Central memory CD8-positive, alpha-beta T cell (primary cell): ENCODE measurements at regions not wholly inside any gene's neighbourhood (a gene's known extent, or its start where the extent isn't known, plus 50 kb on each side); places are given as distances from the start of the nearest gene placed in this dataset.

Source experiments
- ATAC-seq: fragments of 150-1000 bp; cut with Tn5 transposase; replicated peaks from 2 replicates; pipeline ENCODE4 v1.10.0; 2022; ENCODE audit warnings: mild to moderate bottlenecking, moderate FRiP score, moderate number of reproducible peaks; ENCODE audit not compliant: poor library complexity, severe bottlenecking; ENCODE audit errors: extremely low read depth
- DNase-seq, 2 donors: peaks; one replicate each; pipeline ENCODE4 v3.0.0; 2021; ENCODE audit warnings: low spot score in 2 of 2
- H3K27ac Mint-ChIP-seq: one replicate; pipeline ENCODE4 v1.8.0; 2022; ENCODE audit warnings: low read depth, mild to moderate bottlenecking, moderate library complexity, mixed read lengths
- H3K27me3 Mint-ChIP-seq: one replicate; pipeline ENCODE4 v1.8.0; 2022; ENCODE audit warnings: mixed read lengths
- H3K36me3 Mint-ChIP-seq: one replicate; pipeline ENCODE4 v1.8.0; 2022; ENCODE audit warnings: mild to moderate bottlenecking, moderate library complexity, mixed read lengths; ENCODE audit not compliant: insufficient read depth
- H3K4me1 Mint-ChIP-seq: one replicate; pipeline ENCODE4 v1.8.0; 2022; ENCODE audit warnings: mixed read lengths
- H3K4me3 Mint-ChIP-seq: one replicate; pipeline ENCODE4 v1.8.0; 2022; ENCODE audit warnings: mild to moderate bottlenecking, moderate library complexity, mixed read lengths
- H3K9me3 Mint-ChIP-seq: one replicate; pipeline ENCODE4 v1.8.0; 2022; ENCODE audit warnings: mixed read lengths

GRCh38 chr5:66477596-66477995 is 118.6 kb upstream of the MAST4 start:
- Mint-ChIP-seq H3K4me3 (no peak overlapping the region), H3K9me3 (peaks cover 2% of the 10 kb centered on the region), H3K27ac (no peak overlapping the region), H3K27me3 (peaks cover 17% of the 10 kb centered on the region), H3K36me3 (peaks cover 3% of the 10 kb centered on the region), H3K4me1 (no peaks in the 10 kb centered on the region)
- ATAC-seq (no peak), DNase-seq (no peak)

- no peak overlapping the region for H3K4me3 Mint-ChIP-seq
- H3K4me1 Mint-ChIP-seq: no peaks in the 10 kb centered on the region
- no peaks in the 10 kb centered on the region for H3K36me3 Mint-ChIP-seq
- H3K27ac Mint-ChIP-seq: no peak overlapping the region
- ATAC-seq (no peak), DNase-seq (no peak)
- H3K27me3 Mint-ChIP-seq: peaks cover 41% of the 10 kb centered on the region
- no peaks in the 10 kb centered on the region for H3K9me3 Mint-ChIP-seq
Measured at GRCh38 chr5:66494437-66494836, 101.8 kb upstream of the MAST4 start.

GRCh38 chr5:66498791-66499207 is 97.4 kb upstream of the MAST4 start:
- Mint-ChIP-seq H3K36me3 (no peaks in the 10 kb centered on the region), H3K4me3 (no peak overlapping the region), H3K9me3 (no peaks in the 10 kb centered on the region), H3K27me3 (peaks cover 15% of the 10 kb centered on the region), H3K4me1 (no peaks in the 10 kb centered on the region), H3K27ac (no peak overlapping the region)
- DNase-seq: no peak
- no peak for ATAC-seq

- Mint-ChIP-seq H3K36me3 (no peaks in the 10 kb centered on the region), H3K9me3 (no peaks in the 10 kb centered on the region), H3K4me1 (no peaks in the 10 kb centered on the region), H3K27me3 (peaks cover 1% of the 10 kb centered on the region), H3K4me3 (no peak overlapping the region), H3K27ac (no peak overlapping the region)
- DNase-seq (no peak), ATAC-seq (no peak)
Measured at GRCh38 chr5:66503203-66503789, 92.9 kb upstream of the MAST4 start.

- peaks cover 35% of the 10 kb centered on the region for H3K27me3 Mint-ChIP-seq
Measured at GRCh38 chr5:66507106-66507505, 89.1 kb upstream of the MAST4 start.

GRCh38 chr5:66511491-66511890 is 84.7 kb upstream of the MAST4 start:
- Mint-ChIP-seq H3K4me3 (no peak overlapping the region), H3K9me3 (no peaks in the 10 kb centered on the region), H3K27me3 (peaks cover 35% of the 10 kb centered on the region), H3K27ac (no peak overlapping the region), H3K4me1 (no peaks in the 10 kb centered on the region), H3K36me3 (no peaks in the 10 kb centered on the region)
- no peak for DNase-seq
- no peak for ATAC-seq

More at GRCh38 chr5:66507106-66507505, 89.1 kb upstream of the MAST4 start:
- Mint-ChIP-seq H3K27ac (no peak overlapping the region), H3K4me3 (no peak overlapping the region), H3K9me3 (no peaks in the 10 kb centered on the region), H3K36me3 (no peaks in the 10 kb centered on the region), H3K4me1 (no peaks in the 10 kb centered on the region)
- ATAC-seq: no peak
- DNase-seq: no peak

- no peak for ATAC-seq
- DNase-seq: no peak
- Mint-ChIP-seq H3K9me3 (no peaks in the 10 kb centered on the region), H3K36me3 (no peaks in the 10 kb centered on the region), H3K4me1 (no peaks in the 10 kb centered on the region), H3K27ac (no peak overlapping the region), H3K27me3 (peaks cover 35% of the 10 kb centered on the region), H3K4me3 (no peak overlapping the region)
Measured at GRCh38 chr5:66513130-66513529, 83.1 kb upstream of the MAST4 start.

GRCh38 chr5:66515209-66515608 is 81.0 kb upstream of the MAST4 start:
- peaks cover 5% of the 10 kb centered on the region for H3K9me3 Mint-ChIP-seq
- H3K27me3 Mint-ChIP-seq: peaks cover 14% of the 10 kb centered on the region
- no peaks in the 10 kb centered on the region for H3K36me3 Mint-ChIP-seq
- DNase-seq: no peak
- H3K4me3 Mint-ChIP-seq: no peak overlapping the region
- no peak for ATAC-seq
- H3K4me1 Mint-ChIP-seq: no peaks in the 10 kb centered on the region
- H3K27ac Mint-ChIP-seq: no peak overlapping the region

GRCh38 chr5:66516550-66516949 is 79.6 kb upstream of the MAST4 start:
- ATAC-seq (no peak), DNase-seq (no peak)
- Mint-ChIP-seq H3K36me3 (no peaks in the 10 kb centered on the region), H3K27ac (no peak overlapping the region), H3K9me3 (peaks cover 14% of the 10 kb centered on the region), H3K4me1 (no peaks in the 10 kb centered on the region), H3K27me3 (peaks cover under 1% of the 10 kb centered on the region), H3K4me3 (no peak overlapping the region)

GRCh38 chr5:66517351-66517750 is 78.8 kb upstream of the MAST4 start:
- H3K27me3 Mint-ChIP-seq: no peaks in the 10 kb centered on the region
- no peaks in the 10 kb centered on the region for H3K36me3 Mint-ChIP-seq
- no peaks in the 10 kb centered on the region for H3K4me1 Mint-ChIP-seq
- DNase-seq: no peak
- ATAC-seq: no peak
- H3K27ac Mint-ChIP-seq: no peak overlapping the region
- no peak overlapping the region for H3K4me3 Mint-ChIP-seq
- H3K9me3 Mint-ChIP-seq: peaks cover 14% of the 10 kb centered on the region

GRCh38 chr5:66518052-66518451 is 78.1 kb upstream of the MAST4 start:
- peaks cover 14% of the 10 kb centered on the region for H3K9me3 Mint-ChIP-seq
- H3K4me1 Mint-ChIP-seq: no peaks in the 10 kb centered on the region
- H3K27ac Mint-ChIP-seq: no peak overlapping the region
- no peaks in the 10 kb centered on the region for H3K36me3 Mint-ChIP-seq
- no peaks in the 10 kb centered on the region for H3K27me3 Mint-ChIP-seq
- no peak for DNase-seq
- no peak for ATAC-seq
- H3K4me3 Mint-ChIP-seq: no peak overlapping the region

GRCh38 chr5:66518753-66519152 is 77.4 kb upstream of the MAST4 start:
- Mint-ChIP-seq H3K36me3 (no peaks in the 10 kb centered on the region), H3K4me1 (no peaks in the 10 kb centered on the region), H3K27ac (no peak overlapping the region), H3K27me3 (no peaks in the 10 kb centered on the region), H3K9me3 (peaks cover 14% of the 10 kb centered on the region), H3K4me3 (no peak overlapping the region)
- ATAC-seq: no peak
- DNase-seq: no peak

- H3K4me1 Mint-ChIP-seq: no peaks in the 10 kb centered on the region
- DNase-seq (no peak), ATAC-seq (no peak)
- H3K36me3 Mint-ChIP-seq: no peaks in the 10 kb centered on the region
- no peak overlapping the region for H3K4me3 Mint-ChIP-seq
- no peak overlapping the region for H3K27ac Mint-ChIP-seq
- peaks cover 14% of the 10 kb centered on the region for H3K9me3 Mint-ChIP-seq
- H3K27me3 Mint-ChIP-seq: no peaks in the 10 kb centered on the region
Measured at GRCh38 chr5:66519626-66520025, 76.6 kb upstream of the MAST4 start.

- no peak for ATAC-seq
- Mint-ChIP-seq H3K4me1 (no peaks in the 10 kb centered on the region), H3K9me3 (peaks cover 14% of the 10 kb centered on the region), H3K4me3 (no peak overlapping the region), H3K27ac (no peak overlapping the region), H3K27me3 (no peaks in the 10 kb centered on the region), H3K36me3 (no peaks in the 10 kb centered on the region)
- no peak for DNase-seq
Measured at GRCh38 chr5:66520854-66521253, 75.3 kb upstream of the MAST4 start.
